Tibial nerve (tissue), 4 donors: ENCODE measurements at regions not wholly inside any gene's neighbourhood (a gene's known extent, or its start where the extent isn't known, plus 50 kb on each side); places are given as distances from the start of the nearest gene placed in this dataset.

Source experiments
- EP300 ChIP-seq, 2 donors: sonication (generic); formaldehyde crosslinking; IDR thresholded peaks; one replicate each; pipeline ENCODE4 v1.6.1; 2017; ENCODE audit warnings: antibody characterized with exemption in 2 of 2, mild to moderate bottlenecking in 1 of 2
- POLR2A ChIP-seq, 2 donors: fragments of 450-650 bp; IDR thresholded peaks; one replicate each; pipeline ENCODE4 v1.6.1; 2017; ENCODE audit warnings: antibody characterized with exemption in 2 of 2, mild to moderate bottlenecking in 2 of 2, moderate library complexity in 2 of 2
- TF ChIP-seq, protein P1 (sequence below), 5 experiments: fragments of 200-600 bp in 3 of 5; fragments of 450-650 bp in 2 of 5; sonication (generic) in 3 of 5; IDR thresholded peaks; one replicate each; pipeline ENCODE4 v1.5.1; 2016 to 2019; ENCODE audit warnings: antibody characterized with exemption in 5 of 5, mild to moderate bottlenecking in 3 of 5, moderate library complexity in 2 of 5

DNA sequence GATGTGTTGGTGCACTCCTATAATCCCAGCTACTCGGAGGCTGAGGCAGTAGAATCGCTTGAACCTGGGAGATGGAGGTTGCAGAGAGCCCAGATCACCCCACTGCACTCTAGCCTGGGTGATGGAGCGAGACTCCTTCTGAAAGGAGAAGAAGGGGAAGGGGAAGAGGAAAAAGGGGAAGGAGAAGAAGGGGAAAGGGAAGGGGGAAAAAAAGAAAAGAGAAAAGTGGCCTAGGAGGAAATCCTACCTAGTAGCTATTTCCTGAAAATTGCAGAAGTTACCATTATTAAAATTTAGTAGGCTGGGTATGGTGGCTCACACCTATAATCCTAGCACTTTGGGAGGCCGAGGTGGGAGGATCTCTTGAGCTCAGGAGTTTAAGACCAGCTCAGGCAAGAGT is 67.4 kb downstream of the ARRDC3 start:
- TF ChIP-seq, protein P1, sequence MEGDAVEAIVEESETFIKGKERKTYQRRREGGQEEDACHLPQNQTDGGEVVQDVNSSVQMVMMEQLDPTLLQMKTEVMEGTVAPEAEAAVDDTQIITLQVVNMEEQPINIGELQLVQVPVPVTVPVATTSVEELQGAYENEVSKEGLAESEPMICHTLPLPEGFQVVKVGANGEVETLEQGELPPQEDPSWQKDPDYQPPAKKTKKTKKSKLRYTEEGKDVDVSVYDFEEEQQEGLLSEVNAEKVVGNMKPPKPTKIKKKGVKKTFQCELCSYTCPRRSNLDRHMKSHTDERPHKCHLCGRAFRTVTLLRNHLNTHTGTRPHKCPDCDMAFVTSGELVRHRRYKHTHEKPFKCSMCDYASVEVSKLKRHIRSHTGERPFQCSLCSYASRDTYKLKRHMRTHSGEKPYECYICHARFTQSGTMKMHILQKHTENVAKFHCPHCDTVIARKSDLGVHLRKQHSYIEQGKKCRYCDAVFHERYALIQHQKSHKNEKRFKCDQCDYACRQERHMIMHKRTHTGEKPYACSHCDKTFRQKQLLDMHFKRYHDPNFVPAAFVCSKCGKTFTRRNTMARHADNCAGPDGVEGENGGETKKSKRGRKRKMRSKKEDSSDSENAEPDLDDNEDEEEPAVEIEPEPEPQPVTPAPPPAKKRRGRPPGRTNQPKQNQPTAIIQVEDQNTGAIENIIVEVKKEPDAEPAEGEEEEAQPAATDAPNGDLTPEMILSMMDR (IDR thresholded peaks at IDR 0.05), result no peak
- TF ChIP-seq EP300 (IDR thresholded peaks at IDR 0.05), result no peak
- TF ChIP-seq POLR2A (IDR thresholded peaks at IDR 0.05), result no peak
